Body of pancreas (tissue), 4 donors: ENCODE measurements at regions not wholly inside any gene's neighbourhood (a gene's known extent, or its start where the extent isn't known, plus 50 kb on each side); places are given as distances from the start of the nearest gene placed in this dataset.

ENCODE experiments used
- POLR2A ChIP-seq, 3 donors: fragments of 450-650 bp; IDR thresholded peaks; one replicate each; pipeline ENCODE4 v1.6.1; 2016; ENCODE audit warnings: antibody characterized with exemption in 3 of 3, mild to moderate bottlenecking in 2 of 3
- TF ChIP-seq, protein P1 (sequence below), 7 experiments: fragments of 450-650 bp in 4 of 7; fragments of 200-600 bp in 3 of 7; sonication (generic) in 3 of 7; IDR thresholded peaks; one replicate each; pipeline ENCODE4 v1.5.1; 2016 to 2019; ENCODE audit warnings: antibody characterized with exemption in 7 of 7

DNA sequence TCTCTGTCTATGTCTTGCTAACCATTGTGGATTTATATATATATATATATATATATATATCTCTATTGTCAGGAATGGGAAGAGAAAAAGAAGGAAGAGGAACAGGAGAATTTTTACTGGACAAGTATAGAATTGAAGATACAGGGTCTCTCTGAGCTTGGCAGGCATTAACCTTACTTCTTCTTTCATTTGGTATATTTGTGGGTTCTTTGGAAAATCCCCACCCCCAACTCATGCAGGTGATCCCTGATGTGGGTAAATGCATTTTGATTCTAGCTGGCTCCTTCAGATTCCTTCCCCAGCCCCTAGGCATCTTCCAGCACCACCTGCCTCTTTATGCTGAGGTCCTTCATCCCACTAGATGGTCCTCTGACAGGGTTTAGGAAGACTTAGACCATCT is 78.8 kb upstream of the TRABD2B start:
- TF ChIP-seq, protein P1, sequence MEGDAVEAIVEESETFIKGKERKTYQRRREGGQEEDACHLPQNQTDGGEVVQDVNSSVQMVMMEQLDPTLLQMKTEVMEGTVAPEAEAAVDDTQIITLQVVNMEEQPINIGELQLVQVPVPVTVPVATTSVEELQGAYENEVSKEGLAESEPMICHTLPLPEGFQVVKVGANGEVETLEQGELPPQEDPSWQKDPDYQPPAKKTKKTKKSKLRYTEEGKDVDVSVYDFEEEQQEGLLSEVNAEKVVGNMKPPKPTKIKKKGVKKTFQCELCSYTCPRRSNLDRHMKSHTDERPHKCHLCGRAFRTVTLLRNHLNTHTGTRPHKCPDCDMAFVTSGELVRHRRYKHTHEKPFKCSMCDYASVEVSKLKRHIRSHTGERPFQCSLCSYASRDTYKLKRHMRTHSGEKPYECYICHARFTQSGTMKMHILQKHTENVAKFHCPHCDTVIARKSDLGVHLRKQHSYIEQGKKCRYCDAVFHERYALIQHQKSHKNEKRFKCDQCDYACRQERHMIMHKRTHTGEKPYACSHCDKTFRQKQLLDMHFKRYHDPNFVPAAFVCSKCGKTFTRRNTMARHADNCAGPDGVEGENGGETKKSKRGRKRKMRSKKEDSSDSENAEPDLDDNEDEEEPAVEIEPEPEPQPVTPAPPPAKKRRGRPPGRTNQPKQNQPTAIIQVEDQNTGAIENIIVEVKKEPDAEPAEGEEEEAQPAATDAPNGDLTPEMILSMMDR (IDR thresholded peaks at IDR 0.05), result no peak
- TF ChIP-seq POLR2A (IDR thresholded peaks at IDR 0.05), result no peak
